SK-N-SH (cell line): ENCODE measurements at regions not wholly inside any gene's neighbourhood (a gene's known extent, or its start where the extent isn't known, plus 50 kb on each side); places are given as distances from the start of the nearest gene placed in this dataset.

Experiments used
- CTCF ChIA-PET: fragments of 300-600, 350-600 bp; formaldehyde crosslinking; extraction: SDS; loops from one replicate; lab custom pipeline; 2021; lab: Yijun Ruan, JAX
- POLR2A ChIA-PET: fragments of 350-600 bp; sonication (Branson Sonifier 250); formaldehyde crosslinking; extraction: SDS; loops from one replicate; lab custom pipeline; 2020; ENCODE audit warnings: antibody characterized with exemption, inconsistent platforms; lab: Yijun Ruan, JAX
- DNase-seq: peaks from one replicate; pipeline ENCODE4 v3.0.0; 2012
- H2AFZ ChIP-seq: fragments of 200-600 bp; sonication (generic); 2 replicates; pipeline ENCODE4 v1.8.1; 2016; ENCODE audit warnings: antibody characterized with exemption, mild to moderate bottlenecking, low read depth
- H3F3A ChIP-seq: fragments of 200-600 bp; sonication (generic); replicated peaks from 2 replicates; pipeline ENCODE3; 2016; ENCODE audit warnings: antibody characterized with exemption, mild to moderate bottlenecking; ENCODE audit not compliant: insufficient read depth
- H3K27ac ChIP-seq, 2 experiments: fragments of 200-500 bp in 1 of 2; fragments of 200-600 bp in 1 of 2; sonication (Bioruptor generic) in 1 of 2; sonication (generic), shearing (Covaris generic) in 1 of 2; 2 replicates each; pipeline versions ENCODE4 v1.5.1 to v1.6.1; 2014 to 2016; ENCODE audit warnings: low read depth in 2 of 2, inconsistent platforms in 1 of 2, low read length in 1 of 2, mild to moderate bottlenecking in 1 of 2, mixed read lengths in 1 of 2
- H3K27me3 ChIP-seq: fragments of 200-600 bp; sonication (generic), shearing (Covaris generic); 2 replicates; pipeline ENCODE4 v1.6.1; 2016; ENCODE audit warnings: mixed run types; ENCODE audit not compliant: insufficient read depth
- H3K36me3 ChIP-seq, 2 experiments: fragments of 200-500 bp in 1 of 2; fragments of 200-600 bp in 1 of 2; sonication (Bioruptor generic) in 1 of 2; sonication (generic) in 1 of 2; replicated peaks in 1 of 2; 2 replicates each; pipeline versions ENCODE3 to v1.5.1; 2014 to 2016; ENCODE audit warnings: low read length in 1 of 2, mild to moderate bottlenecking in 1 of 2; ENCODE audit not compliant: insufficient read depth in 2 of 2, control insufficient read depth in 1 of 2
- H3K4me1 ChIP-seq, 2 experiments: fragments of 200-500 bp in 1 of 2; fragments of 200-600 bp in 1 of 2; sonication (Bioruptor generic) in 1 of 2; sonication (generic), shearing (Covaris generic) in 1 of 2; 2 replicates each; pipeline versions ENCODE4 v1.5.1 to v1.6.1; 2014 to 2016; ENCODE audit warnings: low read depth in 1 of 2, low read length in 1 of 2, mixed run types in 1 of 2; ENCODE audit not compliant: insufficient read depth in 2 of 2, control insufficient read depth in 1 of 2
- H3K4me2 ChIP-seq: fragments of 200-600 bp; sonication (generic), shearing (Covaris generic); 2 replicates; pipeline ENCODE4 v1.6.1; 2017; ENCODE audit warnings: mixed run types
- H3K4me3 ChIP-seq, 2 experiments: fragments of 200-500 bp in 1 of 2; fragments of 200-600 bp in 1 of 2; sonication (Bioruptor generic) in 1 of 2; sonication (generic), shearing (Covaris generic) in 1 of 2; 2 replicates each; pipeline versions ENCODE4 v1.5.1 to v1.8.1; 2014 to 2016; ENCODE audit warnings: low read depth in 2 of 2, inconsistent platforms in 1 of 2, low read length in 1 of 2, mild to moderate bottlenecking in 1 of 2, mixed read lengths in 1 of 2, moderate library complexity in 1 of 2
- H3K79me2 ChIP-seq: fragments of 200-600 bp; sonication (generic); 2 replicates; pipeline ENCODE4 v1.8.1; 2017; ENCODE audit warnings: mild to moderate bottlenecking; ENCODE audit not compliant: insufficient read depth
- H3K9ac ChIP-seq: fragments of 200-600 bp; sonication (generic); 2 replicates; pipeline ENCODE4 v1.6.1; 2017; ENCODE audit warnings: mixed run types
- H3K9me2 ChIP-seq: fragments of 200-600 bp; sonication (generic); 2 replicates; pipeline ENCODE4 v1.6.1; 2017; ENCODE audit warnings: mixed run types
- H3K9me3 ChIP-seq: fragments of 200-600 bp; sonication (generic); 2 replicates; pipeline ENCODE4 v1.6.1; 2017; ENCODE audit warnings: mixed run types, mild to moderate bottlenecking, moderate library complexity
- H4K20me1 ChIP-seq: fragments of 200-600 bp; sonication (generic); 2 replicates; pipeline ENCODE4 v1.6.1; 2017; ENCODE audit warnings: mild to moderate bottlenecking, mixed run types; ENCODE audit not compliant: insufficient read depth
- CHD2 ChIP-seq: fragments of 150-350 bp; IDR thresholded peaks from 2 replicates; pipeline ENCODE4 v1.6.1; 2018; ENCODE audit warnings: low read length; ENCODE audit not compliant: partially characterized antibody
- ELF1 ChIP-seq: IDR thresholded peaks from 2 replicates; pipeline ENCODE4 v1.4.0; 2012
- FOXM1 ChIP-seq: IDR thresholded peaks from 2 replicates; pipeline ENCODE4 v1.4.0; 2012; ENCODE audit warnings: low read depth, mild to moderate bottlenecking
- GABPA ChIP-seq: IDR thresholded peaks from 2 replicates; pipeline ENCODE4 v1.4.0; 2012; ENCODE audit warnings: low read depth, mild to moderate bottlenecking
- GATA2 ChIP-seq: sonication (generic); formaldehyde crosslinking; IDR thresholded peaks from 2 replicates; pipeline ENCODE4 v1.5.0; 2020; ENCODE audit warnings: mild to moderate bottlenecking, missing genetic modification reagents
- MXI1 ChIP-seq: IDR thresholded peaks from 2 replicates; pipeline ENCODE4 v1.6.1; 2012; ENCODE audit warnings: mild to moderate bottlenecking, low read depth, low read length, improper control_type of control experiment
- RCOR1 ChIP-seq: fragments of 150-350 bp; IDR thresholded peaks from 2 replicates; pipeline ENCODE4 v1.6.1; 2017; ENCODE audit warnings: antibody characterized with exemption, low read length
- REST ChIP-seq: IDR thresholded peaks from 2 replicates; pipeline ENCODE4 v1.6.1; 2012; ENCODE audit warnings: mild to moderate bottlenecking, low read depth, low read length, moderate library complexity
- RXRA ChIP-seq: IDR thresholded peaks from 2 replicates; pipeline ENCODE4 v1.4.0; 2012; ENCODE audit warnings: low read depth, mild to moderate bottlenecking, borderline replicate concordance
- SIN3A ChIP-seq: IDR thresholded peaks from 2 replicates; pipeline ENCODE4 v1.6.1; 2012; ENCODE audit warnings: low read depth, mild to moderate bottlenecking, low read length, moderate library complexity, borderline replicate concordance
- SMC3 ChIP-seq: IDR thresholded peaks from 2 replicates; pipeline ENCODE4 v1.6.1; 2012; ENCODE audit warnings: low read depth, low read length, improper control_type of control experiment
- TEAD4 ChIP-seq: IDR thresholded peaks from 2 replicates; pipeline ENCODE4 v1.4.0; 2012; ENCODE audit warnings: mild to moderate bottlenecking, borderline replicate concordance; ENCODE audit not compliant: insufficient read depth
- WGBS: methylation state at CpG from one replicate; pipeline ENCODE4 v1.1.6; 2017; ENCODE audit warnings: low lambda C conversion rate; 5-methylcytosine and 5-hydroxymethylcytosine counted together
- TF ChIP-seq, protein P1 (sequence below): fragments of 150-350 bp; IDR thresholded peaks from 2 replicates; pipeline ENCODE4 v1.6.1; 2017; ENCODE audit warnings: antibody characterized with exemption, low read length, low read depth, borderline replicate concordance
- TF ChIP-seq, protein P2 (sequence below): fragments of 200-600 bp; sonication (generic); IDR thresholded peaks from 2 replicates; pipeline ENCODE4 v1.6.1; 2017; ENCODE audit warnings: antibody characterized with exemption, mild to moderate bottlenecking, moderate library complexity

GRCh38 chr3:105006164-105006563, 360.5 kb upstream of the ALCAM start:
- Histone ChIP-seq H3K9me3 (no peaks in the 10 kb centered on the region), H3K27me3 (no peaks in the 10 kb centered on the region), H3K4me1 (no peaks in the 10 kb centered on the region), H3F3A (no peaks in the 10 kb centered on the region), H3K79me2 (no peaks in the 10 kb centered on the region), H2AFZ (no peak overlapping the region), H3K4me2 (no peak overlapping the region), H3K4me3 (no peak overlapping the region), H3K36me3 (no peaks in the 10 kb centered on the region), H3K9me2 (no peaks in the 10 kb centered on the region), H4K20me1 (no peaks in the 10 kb centered on the region), H3K9ac (no peak overlapping the region), H3K27ac (no peak overlapping the region)
- CTCF ChIA-PET: no interaction called here
- POLR2A ChIA-PET: no interaction called here
- TF ChIP-seq TEAD4: no peak
- no peak for TF ChIP-seq ELF1
- TF ChIP-seq SMC3: no peak
- no peak for TF ChIP-seq SIN3A
- TF ChIP-seq GATA2 (CRISPR knock-in tag): no peak
- no peak for TF ChIP-seq GABPA
- TF ChIP-seq REST: no peak
- no peak for TF ChIP-seq RXRA
- TF ChIP-seq, protein P1, sequence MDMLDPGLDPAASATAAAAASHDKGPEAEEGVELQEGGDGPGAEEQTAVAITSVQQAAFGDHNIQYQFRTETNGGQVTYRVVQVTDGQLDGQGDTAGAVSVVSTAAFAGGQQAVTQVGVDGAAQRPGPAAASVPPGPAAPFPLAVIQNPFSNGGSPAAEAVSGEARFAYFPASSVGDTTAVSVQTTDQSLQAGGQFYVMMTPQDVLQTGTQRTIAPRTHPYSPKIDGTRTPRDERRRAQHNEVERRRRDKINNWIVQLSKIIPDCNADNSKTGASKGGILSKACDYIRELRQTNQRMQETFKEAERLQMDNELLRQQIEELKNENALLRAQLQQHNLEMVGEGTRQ: no peak
- DNase-seq: no peak

DNA sequence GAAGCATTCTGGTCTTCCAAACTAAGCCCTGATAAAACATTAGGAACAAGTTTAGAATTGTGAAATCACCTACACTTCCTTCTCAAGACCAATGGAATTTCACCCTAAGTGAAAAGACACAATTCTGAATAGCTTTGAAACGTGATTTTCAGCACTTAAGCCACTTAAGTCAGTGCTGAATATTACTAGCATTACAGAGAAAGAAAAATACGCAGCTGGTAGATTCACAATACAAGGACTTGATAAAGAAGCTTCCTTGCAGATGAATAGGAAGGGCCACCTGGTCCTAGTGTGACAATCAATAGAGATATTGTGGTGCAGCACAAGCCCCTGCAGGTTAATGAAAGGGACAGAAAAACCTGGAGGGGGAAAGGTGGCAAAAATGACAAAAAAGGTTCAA, 353.1 kb upstream of the ALCAM start:
- CTCF ChIA-PET: no interaction called here
- 76% methylated on average over 2 of the region's 2 CpGs for WGBS
- no peaks in the 10 kb centered on the region for H4K20me1 ChIP-seq

More for the DNA sequence above, 353.1 kb upstream of the ALCAM start:
- TF ChIP-seq TEAD4 (no peak), FOXM1 (no peak), MXI1 (no peak), GABPA (no peak), CHD2 (no peak), RCOR1 (no peak), GATA2 (CRISPR knock-in tag) (no peak), RXRA (no peak)
- TF ChIP-seq, protein P2, sequence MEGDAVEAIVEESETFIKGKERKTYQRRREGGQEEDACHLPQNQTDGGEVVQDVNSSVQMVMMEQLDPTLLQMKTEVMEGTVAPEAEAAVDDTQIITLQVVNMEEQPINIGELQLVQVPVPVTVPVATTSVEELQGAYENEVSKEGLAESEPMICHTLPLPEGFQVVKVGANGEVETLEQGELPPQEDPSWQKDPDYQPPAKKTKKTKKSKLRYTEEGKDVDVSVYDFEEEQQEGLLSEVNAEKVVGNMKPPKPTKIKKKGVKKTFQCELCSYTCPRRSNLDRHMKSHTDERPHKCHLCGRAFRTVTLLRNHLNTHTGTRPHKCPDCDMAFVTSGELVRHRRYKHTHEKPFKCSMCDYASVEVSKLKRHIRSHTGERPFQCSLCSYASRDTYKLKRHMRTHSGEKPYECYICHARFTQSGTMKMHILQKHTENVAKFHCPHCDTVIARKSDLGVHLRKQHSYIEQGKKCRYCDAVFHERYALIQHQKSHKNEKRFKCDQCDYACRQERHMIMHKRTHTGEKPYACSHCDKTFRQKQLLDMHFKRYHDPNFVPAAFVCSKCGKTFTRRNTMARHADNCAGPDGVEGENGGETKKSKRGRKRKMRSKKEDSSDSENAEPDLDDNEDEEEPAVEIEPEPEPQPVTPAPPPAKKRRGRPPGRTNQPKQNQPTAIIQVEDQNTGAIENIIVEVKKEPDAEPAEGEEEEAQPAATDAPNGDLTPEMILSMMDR: no peak
- Histone ChIP-seq H3K79me2 (no peaks in the 10 kb centered on the region), H3K36me3 (no peaks in the 10 kb centered on the region), H3K4me2 (no peak overlapping the region), H2AFZ (no peak overlapping the region), H3K9me2 (no peaks in the 10 kb centered on the region), H3K9me3 (no peaks in the 10 kb centered on the region), H3K27ac (no peak overlapping the region), H3K4me3 (no peak overlapping the region), H3K4me1 (no peaks in the 10 kb centered on the region), H3K27me3 (no peaks in the 10 kb centered on the region), H3K9ac (no peak overlapping the region), H3F3A (no peaks in the 10 kb centered on the region)
- no peak for DNase-seq
- POLR2A ChIA-PET: no interaction called here
